ENCODE measurements at regions not wholly inside any gene's neighbourhood (a gene's known extent, or its start where the extent isn't known, plus 50 kb on each side); places are given as distances from the start of the nearest gene placed in this dataset.

- H3K27me3 Mint-ChIP-seq (ENCODE audit: low read depth in 3 of 3) = peaks cover 0 to 9% (median 2%) of the 10 kb centered on the region in 3 donors
- DNase-seq = no peak
Measured at GRCh38 chr11:110026858-110027626, 66.2 kb upstream of the ZC3H12C start.

GRCh38 chr11:110027627-110028371 is 65.4 kb upstream of the ZC3H12C start:
- no peaks in the 10 kb centered on the region for H3K36me3 Mint-ChIP-seq
- H3K27ac Mint-ChIP-seq = no peak overlapping the region
- H3K4me1 Mint-ChIP-seq = no peaks in the 10 kb centered on the region
- H3K4me3 Mint-ChIP-seq = no peak overlapping the region
- no peak for DNase-seq
- peaks cover 0 to 5% (median 0%) of the 10 kb centered on the region in 6 donors for H3K9me3 Mint-ChIP-seq
- H3K27me3 Mint-ChIP-seq (ENCODE audit: low read depth in 3 of 3) = peaks cover 0 to 9% (median 2%) of the 10 kb centered on the region in 3 donors

More at GRCh38 chr11:110026858-110027626, 66.2 kb upstream of the ZC3H12C start:
- H3K9me3 Mint-ChIP-seq = peaks cover 0 to 4% (median 0%) of the 10 kb centered on the region in 6 donors
- H3K4me3 Mint-ChIP-seq = no peak overlapping the region
- H3K4me1 Mint-ChIP-seq = no peaks in the 10 kb centered on the region
- no peak overlapping the region for H3K27ac Mint-ChIP-seq
- no peaks in the 10 kb centered on the region for H3K36me3 Mint-ChIP-seq

- Mint-ChIP-seq H3K27me3 (ENCODE audit: low read depth in 3 of 3) (peaks cover 0 to 9% (median 4%) of the 10 kb centered on the region in 3 donors), H3K27ac (no peak overlapping the region), H3K4me3 (no peak overlapping the region), H3K9me3 (peaks cover 0 to 5% (median 0%) of the 10 kb centered on the region in 6 donors), H3K4me1 (no peaks in the 10 kb centered on the region), H3K36me3 (no peaks in the 10 kb centered on the region)
- no peak for DNase-seq
Measured at GRCh38 chr11:110028921-110029320, 64.3 kb upstream of the ZC3H12C start.

GRCh38 chr11:110029714-110030113 is 63.5 kb upstream of the ZC3H12C start:
- Mint-ChIP-seq H3K27ac (no peak overlapping the region), H3K36me3 (no peaks in the 10 kb centered on the region), H3K4me3 (no peak overlapping the region), H3K9me3 (peaks cover 0 to 7% (median 0%) of the 10 kb centered on the region in 6 donors), H3K4me1 (no peaks in the 10 kb centered on the region), H3K27me3 (ENCODE audit: low read depth in 3 of 3) (peaks cover 0 to 7% (median 4%) of the 10 kb centered on the region in 3 donors)
- DNase-seq = no peak

GRCh38 chr11:110031171-110031570 is 62.0 kb upstream of the ZC3H12C start:
- Mint-ChIP-seq H3K9me3 (peaks cover 0 to 7% (median 0%) of the 10 kb centered on the region in 6 donors), H3K4me1 (no peaks in the 10 kb centered on the region), H3K27ac (no peak overlapping the region), H3K4me3 (no peak overlapping the region), H3K36me3 (no peaks in the 10 kb centered on the region), H3K27me3 (ENCODE audit: low read depth in 3 of 3) (peaks cover 0 to 6% (median 4%) of the 10 kb centered on the region in 3 donors)
- no peak for DNase-seq

GRCh38 chr11:110032259-110032658 is 60.9 kb upstream of the ZC3H12C start:
- no peak for DNase-seq
- Mint-ChIP-seq H3K27me3 (ENCODE audit: low read depth in 3 of 3) (peaks cover 0 to 6% (median 4%) of the 10 kb centered on the region in 3 donors), H3K4me1 (no peaks in the 10 kb centered on the region), H3K27ac (no peak overlapping the region), H3K36me3 (no peaks in the 10 kb centered on the region), H3K9me3 (peaks cover 0 to 7% (median 0%) of the 10 kb centered on the region in 6 donors), H3K4me3 (no peak overlapping the region)

GRCh38 chr11:110032957-110033570 is 60.1 kb upstream of the ZC3H12C start:
- no peak for DNase-seq
- H3K9me3 Mint-ChIP-seq = peaks cover 0 to 4% (median 0%) of the 10 kb centered on the region in 6 donors
- no peaks in the 10 kb centered on the region for H3K36me3 Mint-ChIP-seq
- no peaks in the 10 kb centered on the region for H3K4me1 Mint-ChIP-seq
- no peak overlapping the region for H3K27ac Mint-ChIP-seq
- peaks cover 0 to 6% (median 3%) of the 10 kb centered on the region in 3 donors for H3K27me3 Mint-ChIP-seq (ENCODE audit: low read depth in 3 of 3)
- H3K4me3 Mint-ChIP-seq = no peak overlapping the region

GRCh38 chr11:110034806-110035205 is 58.4 kb upstream of the ZC3H12C start:
- no peak for DNase-seq
- no peak overlapping the region for H3K27ac Mint-ChIP-seq
- no peak overlapping the region for H3K4me3 Mint-ChIP-seq
- no peaks in the 10 kb centered on the region for H3K36me3 Mint-ChIP-seq
- peaks cover 0 to 2% (median 2%) of the 10 kb centered on the region in 3 donors for H3K27me3 Mint-ChIP-seq (ENCODE audit: low read depth in 3 of 3)
- peaks cover 0 to 4% (median 0%) of the 10 kb centered on the region in 6 donors for H3K9me3 Mint-ChIP-seq
- H3K4me1 Mint-ChIP-seq = no peaks in the 10 kb centered on the region

GRCh38 chr11:110035357-110035756 is 57.8 kb upstream of the ZC3H12C start:
- no peaks in the 10 kb centered on the region for H3K4me1 Mint-ChIP-seq
- peaks cover 0 to 2% (median under 1%) of the 10 kb centered on the region in 3 donors for H3K27me3 Mint-ChIP-seq (ENCODE audit: low read depth in 3 of 3)
- H3K27ac Mint-ChIP-seq = no peak overlapping the region
- H3K9me3 Mint-ChIP-seq = peaks cover 0 to 4% (median 0%) of the 10 kb centered on the region in 6 donors
- no peak for DNase-seq
- H3K36me3 Mint-ChIP-seq = no peaks in the 10 kb centered on the region
- H3K4me3 Mint-ChIP-seq = no peak overlapping the region

GRCh38 chr11:110038201-110038600 is 55.0 kb upstream of the ZC3H12C start:
- Mint-ChIP-seq H3K27me3 (ENCODE audit: low read depth in 3 of 3) (peaks cover 0 to under 1% (median 0%) of the 10 kb centered on the region in 3 donors), H3K9me3 (peaks cover 0 to 4% (median 0%) of the 10 kb centered on the region in 6 donors), H3K4me3 (no peak overlapping the region), H3K4me1 (no peaks in the 10 kb centered on the region), H3K27ac (no peak overlapping the region), H3K36me3 (no peaks in the 10 kb centered on the region)
- DNase-seq = no peak

Measured in immature natural killer cell (primary cell).